GM10248 (cell line): ENCODE measurements at regions not wholly inside any gene's neighbourhood (a gene's known extent, or its start where the extent isn't known, plus 50 kb on each side); places are given as distances from the start of the nearest gene placed in this dataset.

ENCODE experiments used
- CTCF ChIA-PET: fragments of 300-600 bp; sonication (Branson Sonifier 250); formaldehyde crosslinking; extraction: SDS; loops from one replicate; lab custom pipeline; 2021; ENCODE audit warnings: antibody characterized with exemption; lab: Yijun Ruan, JAX
- POLR2A ChIA-PET: fragments of 350-650 bp; sonication (Branson Sonifier 250); formaldehyde crosslinking; extraction: SDS; loops from one replicate; lab custom pipeline; 2020; ENCODE audit warnings: antibody characterized with exemption; lab: Yijun Ruan, JAX
- DNase-seq: peaks from one replicate; pipeline ENCODE4 v3.0.0; 2012; ENCODE audit errors: extremely low spot score
- CTCF ChIP-seq: IDR thresholded peaks from 2 replicates; pipeline ENCODE4 v1.5.1; 2012; ENCODE audit warnings: mild to moderate bottlenecking, low read depth; ENCODE audit errors: extremely low read depth, missing control alignments, control extremely low read depth

DNA sequence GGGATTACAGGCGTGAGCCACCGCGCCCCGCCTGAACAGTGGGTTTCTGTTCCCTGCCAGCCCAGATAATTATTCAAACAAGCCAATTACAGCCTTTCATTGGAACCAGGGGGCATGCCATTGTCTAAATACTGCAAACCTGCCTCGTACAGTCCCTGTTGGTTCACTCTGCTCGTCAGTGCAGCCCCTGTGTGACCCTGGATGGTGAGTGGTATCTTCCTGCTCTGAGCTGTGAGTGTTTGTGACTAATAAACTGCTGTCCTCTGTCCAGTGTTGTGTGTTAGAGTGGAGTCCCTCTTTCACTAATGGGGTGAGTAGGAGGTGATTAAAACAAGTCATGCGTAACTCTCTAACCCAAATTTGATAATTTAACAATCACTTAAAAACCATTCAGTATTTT lies 176.5 kb upstream of the FAM3C start:
- CTCF ChIA-PET = interaction anchor here (1.2 to 2.2 kb wide), 3 partner anchors 8 to 15 kb away, joined by 3 to 7 read pairs (median 4); no protein-coding TSS in a partner anchor
- no peak for DNase-seq
- no peak for TF ChIP-seq CTCF
- POLR2A ChIA-PET = no interaction called here

DNA sequence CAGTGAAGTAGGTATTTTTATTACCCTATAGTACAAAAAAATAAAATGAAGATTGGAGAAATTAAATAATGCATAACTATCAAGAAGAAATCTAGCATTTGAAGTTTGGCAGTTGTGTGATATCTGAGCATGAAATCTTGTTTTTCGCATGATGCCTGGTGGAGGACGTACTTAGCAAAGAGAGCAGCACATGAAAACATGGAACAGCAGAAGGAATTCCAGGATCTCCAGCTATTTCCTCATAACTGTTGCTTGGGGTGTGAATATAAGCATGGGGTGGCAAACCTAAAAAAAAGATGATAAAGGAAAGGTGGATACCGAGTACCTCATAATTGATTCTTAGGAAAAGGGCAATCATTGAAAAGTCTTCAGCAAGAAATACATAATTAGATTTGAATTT lies 174.3 kb upstream of the FAM3C start:
- no peak for DNase-seq
- ChIA-PET POLR2A (no interaction called here), CTCF (no interaction called here)
- TF ChIP-seq CTCF = no peak

- no peak for DNase-seq
- ChIA-PET POLR2A (no interaction called here), CTCF (interaction anchor here (2.2 kb wide), 1 partner anchor 196 kb away, joined by 5 read pairs; no protein-coding TSS in a partner anchor)
- TF ChIP-seq CTCF = no peak
Observed at GRCh38 chr7:121563177-121563576, 167.1 kb upstream of the FAM3C start.

DNA sequence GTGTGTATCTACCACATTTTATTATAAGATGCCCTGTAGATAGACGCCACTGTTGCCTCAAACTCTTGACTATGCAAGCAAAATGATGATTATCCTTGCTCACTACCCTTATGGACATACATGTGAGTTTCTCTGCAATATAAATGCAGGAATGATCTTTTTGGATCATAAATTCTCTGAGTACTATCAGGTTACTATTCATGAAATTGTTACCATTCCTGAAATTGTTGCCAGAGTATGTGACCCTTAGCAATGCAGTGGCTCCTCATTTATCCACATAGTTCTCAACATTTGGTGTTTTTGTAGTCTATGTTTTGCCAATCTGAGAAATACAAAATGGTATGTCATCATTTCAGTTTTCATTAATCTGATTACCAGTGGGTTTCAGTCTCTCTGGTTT lies 166.2 kb upstream of the FAM3C start:
- TF ChIP-seq CTCF = no peak
- ChIA-PET POLR2A (no interaction called here), CTCF (no interaction called here)
- no peak for DNase-seq

DNA sequence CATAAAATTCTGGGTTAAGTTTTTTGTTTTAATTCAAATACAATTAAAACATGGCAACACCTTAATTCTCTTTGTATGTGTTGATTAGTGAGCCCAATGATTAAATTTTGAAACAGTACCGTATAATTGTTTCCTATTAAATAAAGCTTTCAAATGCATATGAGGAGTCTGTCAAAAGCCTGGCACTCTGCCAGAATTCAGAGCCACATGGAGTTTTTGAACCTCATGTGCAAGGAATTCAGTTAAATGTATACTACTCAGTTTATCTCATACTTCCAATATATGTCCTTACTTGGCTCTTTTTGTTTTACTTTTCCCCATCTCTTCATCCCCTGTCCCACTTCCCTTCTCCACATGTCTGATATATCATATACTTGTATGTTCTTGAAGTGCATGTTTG lies 165.6 kb upstream of the FAM3C start:
- POLR2A ChIA-PET = no interaction called here
- TF ChIP-seq CTCF = no peak
- CTCF ChIA-PET = interaction anchor here (0.9 to 1.1 kb wide), 2 partner anchors 18 to 194 kb away, joined by 3 to 4 read pairs; no protein-coding TSS in a partner anchor
- DNase-seq = no peak

DNA sequence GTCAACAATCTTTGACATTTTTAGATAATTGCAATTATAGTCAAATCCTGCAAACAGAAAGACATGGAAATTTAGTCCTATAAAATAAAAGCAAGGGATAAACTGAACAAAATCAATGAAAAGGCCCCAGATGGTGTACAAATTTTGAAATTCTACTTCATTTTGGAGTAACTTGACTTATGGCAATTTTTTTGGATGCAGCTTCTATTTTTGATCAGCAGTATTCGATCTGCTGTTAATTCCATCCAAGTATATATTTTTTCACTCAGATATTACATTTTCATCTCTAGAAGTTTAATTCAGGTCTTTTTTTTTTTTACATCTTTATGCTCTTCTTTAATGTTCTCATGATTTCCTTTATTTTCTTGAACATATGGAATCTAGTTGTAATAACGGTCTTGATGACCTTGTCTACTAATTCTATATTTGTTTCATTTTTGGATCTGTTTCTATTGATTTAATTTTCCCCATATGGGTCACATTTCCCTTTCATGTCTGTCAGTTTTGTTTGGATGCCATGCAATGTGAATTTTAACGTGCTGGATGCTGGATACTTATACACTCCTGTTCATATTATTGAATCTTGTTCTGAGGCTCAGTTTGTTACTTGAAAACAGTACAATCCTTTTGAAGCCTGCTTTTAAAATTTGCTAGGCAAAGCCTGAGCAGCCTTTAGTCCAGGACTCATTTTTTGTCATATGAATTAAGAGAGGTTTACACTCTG lies 164.3 kb upstream of the FAM3C start:
- POLR2A ChIA-PET = no interaction called here
- TF ChIP-seq CTCF = no peak
- no peak for DNase-seq
- CTCF ChIA-PET = interaction anchor here (0.9 to 1.1 kb wide), 2 partner anchors 19 to 193 kb away, joined by 3 to 4 read pairs; no protein-coding TSS in a partner anchor

- CTCF ChIA-PET = interaction anchor here (0.8 to 2.0 kb wide), 7 partner anchors 11 to 436 kb away, joined by 3 to 7 read pairs (median 5); partner anchors contain the start of gene FAM3C
- TF ChIP-seq CTCF = no peak
- POLR2A ChIA-PET = no interaction called here
- no peak for DNase-seq
Observed at GRCh38 chr7:121558288-121558687, 162.2 kb upstream of the FAM3C start.
